Neuronal stem cell (in vitro differentiated cells): ENCODE measurements at regions not wholly inside any gene's neighbourhood (a gene's known extent, or its start where the extent isn't known, plus 50 kb on each side); places are given as distances from the start of the nearest gene placed in this dataset.

Experiments used
- DNase-seq: peaks from one replicate; pipeline ENCODE4 v3.0.0-alpha.2; 2013; ENCODE audit warnings: low spot score
- H2AFZ ChIP-seq: one replicate; pipeline ENCODE4 v1.6.1; 2013; ENCODE audit warnings: mild to moderate bottlenecking, low read length, inconsistent platforms
- H2AK5ac ChIP-seq: 2 replicates; pipeline ENCODE4 v1.6.1; 2013; ENCODE audit warnings: low read depth, mild to moderate bottlenecking, inconsistent platforms, low read length, moderate library complexity, mixed read lengths
- H2BK120ac ChIP-seq: 2 replicates; pipeline ENCODE4 v1.6.1; 2013; ENCODE audit warnings: low read depth, mild to moderate bottlenecking, inconsistent platforms, low read length, moderate library complexity, mixed read lengths
- H2BK12ac ChIP-seq: one replicate; pipeline ENCODE4 v1.6.1; 2013; ENCODE audit warnings: low read length, inconsistent platforms
- H2BK15ac ChIP-seq: 2 replicates; pipeline ENCODE4 v1.6.1; 2013; ENCODE audit warnings: mild to moderate bottlenecking, low read length, inconsistent platforms, mixed read lengths
- H2BK5ac ChIP-seq: one replicate; pipeline ENCODE4 v1.6.1; 2013; ENCODE audit warnings: inconsistent platforms, mild to moderate bottlenecking, low read length, moderate library complexity
- H3K14ac ChIP-seq: one replicate; pipeline ENCODE4 v1.6.1; 2013; ENCODE audit warnings: low read length, inconsistent platforms
- H3K18ac ChIP-seq: 2 replicates; pipeline ENCODE4 v1.6.1; 2013; ENCODE audit warnings: low read length, inconsistent platforms
- H3K23ac ChIP-seq: 2 replicates; pipeline ENCODE4 v1.6.1; 2013; ENCODE audit warnings: low read depth, mild to moderate bottlenecking, mixed read lengths, low read length, inconsistent platforms; ENCODE audit not compliant: poor library complexity
- H3K27ac ChIP-seq: replicated peaks from 3 replicates; pipeline ENCODE4 v1.5.1; 2013; ENCODE audit warnings: low read length, inconsistent platforms
- H3K27me3 ChIP-seq, 3 experiments: 2 replicates each; pipeline ENCODE4 v1.6.1; 2013; ENCODE audit warnings: low read length in 3 of 3, mild to moderate bottlenecking in 2 of 3, inconsistent platforms in 1 of 3, low read depth in 1 of 3, mixed read lengths in 1 of 3, moderate library complexity in 1 of 3; ENCODE audit not compliant: control insufficient read depth in 3 of 3, insufficient read depth in 3 of 3
- H3K36me3 ChIP-seq, 2 donors: replicated peaks in 1 of 2; 2 replicates each; pipeline ENCODE4 v1.6.1; 2013; ENCODE audit warnings: low read length in 2 of 2; ENCODE audit not compliant: control insufficient read depth in 2 of 2, insufficient read depth in 2 of 2
- H3K4ac ChIP-seq: 2 replicates; pipeline ENCODE4 v1.6.1; 2013; ENCODE audit warnings: inconsistent platforms, mild to moderate bottlenecking, low read length, moderate library complexity
- H3K4me1 ChIP-seq, 2 donors: 1 replicate in 1 of 2; 2 replicates in 1 of 2; pipeline ENCODE4 v1.6.1; 2013; ENCODE audit warnings: low read length in 2 of 2, low read depth in 1 of 2; ENCODE audit not compliant: control insufficient read depth in 2 of 2, insufficient read depth in 1 of 2
- H3K4me2 ChIP-seq: one replicate; pipeline ENCODE4 v1.6.1; 2013; ENCODE audit warnings: mild to moderate bottlenecking, low read length, inconsistent platforms; ENCODE audit not compliant: insufficient read depth, poor library complexity, severe bottlenecking
- H3K4me3 ChIP-seq, 2 donors: 2 replicates each; pipeline ENCODE4 v1.5.1; 2013; ENCODE audit warnings: low read length in 2 of 2, mild to moderate bottlenecking in 2 of 2, inconsistent platforms in 1 of 2, moderate library complexity in 1 of 2
- H3K79me1 ChIP-seq: one replicate; pipeline ENCODE4 v1.6.1; 2013; ENCODE audit warnings: low read depth, mild to moderate bottlenecking, inconsistent platforms, low read length, moderate library complexity
- H3K9ac ChIP-seq: one replicate; pipeline ENCODE4 v1.6.1; 2013; ENCODE audit warnings: mild to moderate bottlenecking, low read depth, low read length, inconsistent platforms; ENCODE audit not compliant: poor library complexity
- H3K9me3 ChIP-seq, 2 donors: replicated peaks in 1 of 2; 2 replicates each; pipeline versions ENCODE3 to v1.6.1; 2013; ENCODE audit warnings: low read length in 2 of 2, mild to moderate bottlenecking in 2 of 2, inconsistent platforms in 1 of 2, low read depth in 1 of 2, mixed read lengths in 1 of 2, moderate library complexity in 1 of 2; ENCODE audit not compliant: control insufficient read depth in 2 of 2, insufficient read depth in 1 of 2
- H4K8ac ChIP-seq: one replicate; pipeline ENCODE4 v1.6.1; 2013; ENCODE audit warnings: low read depth, mild to moderate bottlenecking, inconsistent platforms, low read length, moderate library complexity
- H4K91ac ChIP-seq: one replicate; pipeline ENCODE4 v1.6.1; 2013; ENCODE audit warnings: low read length, low read depth, mild to moderate bottlenecking, inconsistent platforms; ENCODE audit not compliant: poor library complexity
- WGBS, 2 donors: extraction: QIAGEN DNeasy Blood & Tissue Kit; methylation state at CpG; one replicate each; pipeline ENCODE4 v1.1.7; 2013; ENCODE audit warnings: missing lambda C conversion rate in 2 of 2, mixed read lengths in 1 of 2; ENCODE audit not compliant: insufficient read length in 2 of 2, insufficient replicate concordance in 1 of 2; ENCODE audit errors: extremely low coverage in 2 of 2; 5-methylcytosine and 5-hydroxymethylcytosine counted together

- DNase-seq = no peak
- no peak overlapping the region for H3K4me3 ChIP-seq
- H3K4me1 ChIP-seq = no peaks in the 10 kb centered on the region
- H3K14ac ChIP-seq = no peak overlapping the region
- no peak overlapping the region for H3K4me2 ChIP-seq
- H4K91ac ChIP-seq = no peak overlapping the region
- no peak overlapping the region for H2BK12ac ChIP-seq
- H2BK120ac ChIP-seq = no peak overlapping the region
- no peaks in the 10 kb centered on the region for H3K9me3 ChIP-seq
- no peak overlapping the region for H3K27ac ChIP-seq
- no peak overlapping the region for H3K4ac ChIP-seq
- no peaks in the 10 kb centered on the region for H3K27me3 ChIP-seq
- H2BK15ac ChIP-seq = no peak overlapping the region
- H3K36me3 ChIP-seq = no peaks in the 10 kb centered on the region
- H3K79me1 ChIP-seq = no peaks in the 10 kb centered on the region
- H2AK5ac ChIP-seq = no peak overlapping the region
- H3K9ac ChIP-seq = no peak overlapping the region
- no peak overlapping the region for H4K8ac ChIP-seq
- no peak overlapping the region for H2BK5ac ChIP-seq
- no peak overlapping the region for H2AFZ ChIP-seq
- H3K23ac ChIP-seq = no peak overlapping the region
- H3K18ac ChIP-seq = no peak overlapping the region
Measured at GRCh38 chr5:153224651-153225050, 265.8 kb upstream of the GRIA1 start.

GRCh38 chr5:153233933-153234332 is 256.5 kb upstream of the GRIA1 start:
- no peak overlapping the region for H2BK15ac ChIP-seq
- H2AK5ac ChIP-seq = no peak overlapping the region
- no peak overlapping the region for H4K91ac ChIP-seq
- H3K4ac ChIP-seq = no peak overlapping the region
- H3K4me2 ChIP-seq = no peak overlapping the region
- H3K4me3 ChIP-seq = no peak overlapping the region
- no peaks in the 10 kb centered on the region for H3K4me1 ChIP-seq
- no peak overlapping the region for H3K18ac ChIP-seq
- H2AFZ ChIP-seq = no peak overlapping the region
- no CpG with 5 or more reads among the region's 2 CpGs for WGBS, 2 donors
- H3K36me3 ChIP-seq = no peaks in the 10 kb centered on the region
- no peak overlapping the region for H3K27ac ChIP-seq
- no peaks in the 10 kb centered on the region for H3K79me1 ChIP-seq
- no peak overlapping the region for H4K8ac ChIP-seq
- no peak overlapping the region for H2BK5ac ChIP-seq
- H2BK120ac ChIP-seq = no peak overlapping the region
- H3K23ac ChIP-seq = no peak overlapping the region
- DNase-seq = no peak
- no peak overlapping the region for H3K14ac ChIP-seq
- H3K9me3 ChIP-seq = no peaks in the 10 kb centered on the region
- H3K9ac ChIP-seq = no peak overlapping the region
- H2BK12ac ChIP-seq = no peak overlapping the region
- H3K27me3 ChIP-seq = no peaks in the 10 kb centered on the region

GRCh38 chr5:153236319-153236718 is 254.2 kb upstream of the GRIA1 start:
- Histone ChIP-seq H3K36me3 (no peaks in the 10 kb centered on the region), H3K23ac (no peak overlapping the region), H3K14ac (no peak overlapping the region), H2AK5ac (no peak overlapping the region), H3K9ac (no peak overlapping the region), H2BK5ac (no peak overlapping the region), H4K8ac (no peak overlapping the region), H3K4me2 (no peak overlapping the region), H3K4me3 (no peak overlapping the region), H4K91ac (no peak overlapping the region), H2BK120ac (no peak overlapping the region), H3K79me1 (no peaks in the 10 kb centered on the region), H2BK15ac (no peak overlapping the region), H2BK12ac (no peak overlapping the region), H3K9me3 (no peaks in the 10 kb centered on the region), H3K27me3 (no peaks in the 10 kb centered on the region), H3K4me1 (no peaks in the 10 kb centered on the region), H3K18ac (no peak overlapping the region), H2AFZ (no peak overlapping the region), H3K4ac (no peak overlapping the region), H3K27ac (no peak overlapping the region)
- WGBS, 2 donors = no CpG with 5 or more reads among the region's 3 CpGs
- DNase-seq = no peak

GRCh38 chr5:153237671-153238332 is 252.7 kb upstream of the GRIA1 start:
- H3K23ac ChIP-seq = no peak overlapping the region
- no peak overlapping the region for H3K9ac ChIP-seq
- H4K91ac ChIP-seq = no peak overlapping the region
- no peaks in the 10 kb centered on the region for H3K79me1 ChIP-seq
- H3K27me3 ChIP-seq = no peaks in the 10 kb centered on the region
- no peak for DNase-seq
- no peak overlapping the region for H2AFZ ChIP-seq
- no peak overlapping the region for H3K4ac ChIP-seq
- H3K27ac ChIP-seq = no peak overlapping the region
- no peaks in the 10 kb centered on the region for H3K36me3 ChIP-seq
- no CpG with 5 or more reads among the region's 1 CpG for WGBS, 2 donors
- no peaks in the 10 kb centered on the region for H3K9me3 ChIP-seq
- H3K4me1 ChIP-seq = no peaks in the 10 kb centered on the region
- no peak overlapping the region for H2AK5ac ChIP-seq
- H2BK5ac ChIP-seq = no peak overlapping the region
- H2BK120ac ChIP-seq = no peak overlapping the region
- H3K4me3 ChIP-seq = no peak overlapping the region
- no peak overlapping the region for H3K18ac ChIP-seq
- H3K4me2 ChIP-seq = no peak overlapping the region
- H2BK15ac ChIP-seq = no peak overlapping the region
- H3K14ac ChIP-seq = no peak overlapping the region
- no peak overlapping the region for H2BK12ac ChIP-seq
- no peak overlapping the region for H4K8ac ChIP-seq
